Chondrocyte (in vitro differentiated cells): ENCODE measurements at regions not wholly inside any gene's neighbourhood (a gene's known extent, or its start where the extent isn't known, plus 50 kb on each side); places are given as distances from the start of the nearest gene placed in this dataset.
"Not testable (repeated sequence)": the region's sequence is repeated elsewhere in the genome, so short reads cannot be mapped to it uniquely, and the experiment has no call there.

Experiments used
- DNase-seq: peaks from one replicate; pipeline ENCODE4 v3.0.0; 2021; ENCODE audit warnings: mixed read lengths, low spot score
- H3K27ac Mint-ChIP-seq: one replicate; pipeline ENCODE4 v1.8.0; 2021; ENCODE audit warnings: mild to moderate bottlenecking, moderate library complexity, mixed read lengths; ENCODE audit not compliant: unreplicated experiment
- H3K27me3 Mint-ChIP-seq: 2 replicates; pipeline ENCODE4 v1.8.0; 2021; ENCODE audit warnings: low read depth, mixed read lengths
- H3K36me3 Mint-ChIP-seq: 2 replicates; pipeline ENCODE4 v1.8.0; 2021; ENCODE audit warnings: low read depth, mixed read lengths
- H3K4me1 Mint-ChIP-seq: 2 replicates; pipeline ENCODE4 v1.8.0; 2021; ENCODE audit warnings: low read depth, mild to moderate bottlenecking, mixed read lengths
- H3K4me3 Mint-ChIP-seq: one replicate; pipeline ENCODE4 v1.8.0; 2021; ENCODE audit warnings: mild to moderate bottlenecking, moderate library complexity, mixed read lengths; ENCODE audit not compliant: unreplicated experiment
- H3K9me3 Mint-ChIP-seq: 2 replicates; pipeline ENCODE4 v1.8.0; 2021; ENCODE audit warnings: low read depth, mixed read lengths
- TF ChIP-seq, protein P1 (sequence below): fragments of 200-600 bp; sonication (generic); IDR thresholded peaks from 2 replicates; pipeline ENCODE4 v1.5.0; 2021; ENCODE audit warnings: antibody characterized with exemption, mild to moderate bottlenecking, moderate library complexity

DNA sequence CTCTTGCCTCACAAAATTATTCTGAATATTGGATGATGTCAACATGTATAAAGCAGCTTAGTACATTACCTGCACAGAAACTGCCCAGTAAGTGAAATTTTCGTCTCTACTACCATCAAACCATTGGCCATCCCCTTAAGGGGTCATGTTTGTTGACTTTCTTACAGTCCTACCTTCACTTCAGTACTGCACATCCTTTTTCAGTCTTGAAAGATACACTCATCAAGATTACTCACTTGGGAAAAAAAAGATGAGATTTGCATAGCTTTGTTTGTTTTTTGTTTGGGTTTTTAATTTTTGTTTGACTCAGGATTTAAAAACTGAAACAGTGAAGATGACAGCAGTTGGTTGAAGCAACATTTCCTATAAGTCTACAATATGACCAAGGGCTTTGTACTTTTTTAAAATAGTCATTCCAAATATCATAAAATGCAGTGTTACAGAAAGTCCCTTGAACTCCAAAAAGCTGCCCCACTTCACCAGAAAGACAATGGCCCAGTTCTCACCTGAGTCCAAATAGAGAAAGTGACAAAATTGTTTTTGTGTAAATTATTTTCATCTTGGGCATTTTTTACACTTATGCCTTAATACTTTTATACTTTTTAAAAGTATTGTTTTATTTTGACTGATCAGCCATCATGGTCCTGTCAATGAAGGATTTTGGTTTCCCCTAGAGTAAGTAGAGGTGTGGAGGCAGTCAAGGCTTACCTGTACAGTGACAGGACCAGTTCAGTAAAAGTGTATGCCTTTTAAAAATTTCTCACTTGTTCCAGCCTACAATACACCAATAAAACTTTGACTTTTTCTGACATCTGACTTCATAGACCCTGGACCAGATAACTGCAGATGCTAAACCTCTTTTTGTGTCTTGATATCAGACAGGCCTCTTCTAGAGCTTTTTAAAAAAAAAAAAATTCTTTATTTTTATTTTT, 59.7 kb upstream of the EDA2R start:
- no peaks in the 10 kb centered on the region for H3K27me3 Mint-ChIP-seq
- H3K4me3 Mint-ChIP-seq, result no peak overlapping the region
- no peak overlapping the region for H3K27ac Mint-ChIP-seq
- H3K36me3 Mint-ChIP-seq, result no peaks in the 10 kb centered on the region
- H3K9me3 Mint-ChIP-seq, result peaks cover 11% of the 10 kb centered on the region
- TF ChIP-seq, protein P1, sequence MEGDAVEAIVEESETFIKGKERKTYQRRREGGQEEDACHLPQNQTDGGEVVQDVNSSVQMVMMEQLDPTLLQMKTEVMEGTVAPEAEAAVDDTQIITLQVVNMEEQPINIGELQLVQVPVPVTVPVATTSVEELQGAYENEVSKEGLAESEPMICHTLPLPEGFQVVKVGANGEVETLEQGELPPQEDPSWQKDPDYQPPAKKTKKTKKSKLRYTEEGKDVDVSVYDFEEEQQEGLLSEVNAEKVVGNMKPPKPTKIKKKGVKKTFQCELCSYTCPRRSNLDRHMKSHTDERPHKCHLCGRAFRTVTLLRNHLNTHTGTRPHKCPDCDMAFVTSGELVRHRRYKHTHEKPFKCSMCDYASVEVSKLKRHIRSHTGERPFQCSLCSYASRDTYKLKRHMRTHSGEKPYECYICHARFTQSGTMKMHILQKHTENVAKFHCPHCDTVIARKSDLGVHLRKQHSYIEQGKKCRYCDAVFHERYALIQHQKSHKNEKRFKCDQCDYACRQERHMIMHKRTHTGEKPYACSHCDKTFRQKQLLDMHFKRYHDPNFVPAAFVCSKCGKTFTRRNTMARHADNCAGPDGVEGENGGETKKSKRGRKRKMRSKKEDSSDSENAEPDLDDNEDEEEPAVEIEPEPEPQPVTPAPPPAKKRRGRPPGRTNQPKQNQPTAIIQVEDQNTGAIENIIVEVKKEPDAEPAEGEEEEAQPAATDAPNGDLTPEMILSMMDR, result no peak
- no peaks in the 10 kb centered on the region for H3K4me1 Mint-ChIP-seq
- no peak for DNase-seq

DNA sequence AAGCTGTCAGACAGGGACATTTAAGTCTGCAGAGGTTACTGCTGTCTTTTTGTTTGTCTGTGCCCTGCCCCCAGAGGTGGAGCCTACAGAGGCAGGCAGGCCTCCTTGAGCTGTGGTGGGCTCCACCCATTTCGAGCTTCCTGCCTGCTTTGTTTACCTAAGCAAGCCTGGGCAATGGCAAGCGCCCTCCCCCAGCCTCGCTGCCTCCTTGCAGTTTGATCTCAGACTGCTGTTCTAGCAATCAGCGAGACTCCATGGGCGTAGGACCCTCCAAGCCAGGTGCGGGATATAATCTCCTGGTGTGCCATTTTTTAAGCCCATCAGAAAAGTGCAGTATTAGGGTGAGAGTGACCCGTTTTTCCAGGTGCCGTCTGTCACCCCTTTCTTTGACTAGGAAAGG, 53.6 kb upstream of the EDA2R start:
- not testable (repeated sequence) for H3K36me3 Mint-ChIP-seq
- peaks cover 41% of the 10 kb centered on the region for H3K9me3 Mint-ChIP-seq

More for the DNA sequence above, 53.6 kb upstream of the EDA2R start:
- H3K27ac Mint-ChIP-seq, H3K4me3 Mint-ChIP-seq, H3K27me3 Mint-ChIP-seq, H3K4me1 Mint-ChIP-seq: not testable (repeated sequence)
- DNase-seq, result peak; percentile 42
